Neural crest cell (in vitro differentiated cells): ENCODE measurements at regions not wholly inside any gene's neighbourhood (a gene's known extent, or its start where the extent isn't known, plus 50 kb on each side); places are given as distances from the start of the nearest gene placed in this dataset.

ENCODE experiments used
- DNase-seq: peaks from one replicate; pipeline ENCODE4 v3.0.0; 2021; ENCODE audit warnings: low read depth, mixed read lengths, low spot score
- H3K27ac Mint-ChIP-seq: one replicate; pipeline ENCODE4 v1.8.0; 2021; ENCODE audit warnings: mild to moderate bottlenecking, mixed read lengths; ENCODE audit not compliant: unreplicated experiment
- H3K27me3 Mint-ChIP-seq: 2 replicates; pipeline ENCODE4 v1.8.0; 2021; ENCODE audit warnings: low read depth, mild to moderate bottlenecking, mixed read lengths
- H3K36me3 Mint-ChIP-seq: 2 replicates; pipeline ENCODE4 v1.8.0; 2021; ENCODE audit warnings: low read depth, mild to moderate bottlenecking, mixed read lengths
- H3K4me1 Mint-ChIP-seq: 2 replicates; pipeline ENCODE4 v1.8.0; 2021; ENCODE audit warnings: mixed read lengths
- H3K4me3 Mint-ChIP-seq: one replicate; pipeline ENCODE4 v1.8.0; 2021; ENCODE audit warnings: mild to moderate bottlenecking, mixed read lengths
- H3K9me3 Mint-ChIP-seq: 2 replicates; pipeline ENCODE4 v1.8.0; 2021; ENCODE audit warnings: mixed read lengths
- TF ChIP-seq, protein P1 (sequence below): fragments of 200-600 bp; sonication (generic); conservative IDR thresholded peaks from 2 replicates; pipeline ENCODE4 v1.5.0; 2021; ENCODE audit warnings: antibody characterized with exemption, mild to moderate bottlenecking

DNA sequence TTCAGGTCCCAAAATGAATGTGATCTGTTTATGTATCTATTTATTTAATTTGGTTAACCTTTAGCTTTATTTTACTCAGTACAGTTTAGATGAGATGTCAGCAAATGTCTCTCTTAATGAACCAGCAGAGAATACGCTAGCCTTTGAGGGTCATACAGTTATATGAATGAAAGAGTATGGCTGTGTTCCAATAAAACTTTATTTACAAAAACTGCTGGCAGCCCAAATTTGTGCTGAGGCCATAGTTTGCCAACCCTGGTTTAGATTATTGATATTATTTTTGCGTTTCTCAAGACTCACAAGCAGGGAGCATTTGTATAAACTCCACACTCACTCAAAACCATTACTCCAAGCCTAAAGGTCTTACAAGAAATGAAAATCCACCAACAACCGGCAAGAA is 323.4 kb upstream of the NRP1 start:
- Mint-ChIP-seq H3K36me3 (peaks cover 5% of the 10 kb centered on the region), H3K27ac (no peak overlapping the region), H3K9me3 (peaks cover 5% of the 10 kb centered on the region), H3K4me3 (no peak overlapping the region), H3K4me1 (peaks cover 49% of the 10 kb centered on the region), H3K27me3 (no peaks in the 10 kb centered on the region)
- no peak for DNase-seq
- TF ChIP-seq, protein P1, sequence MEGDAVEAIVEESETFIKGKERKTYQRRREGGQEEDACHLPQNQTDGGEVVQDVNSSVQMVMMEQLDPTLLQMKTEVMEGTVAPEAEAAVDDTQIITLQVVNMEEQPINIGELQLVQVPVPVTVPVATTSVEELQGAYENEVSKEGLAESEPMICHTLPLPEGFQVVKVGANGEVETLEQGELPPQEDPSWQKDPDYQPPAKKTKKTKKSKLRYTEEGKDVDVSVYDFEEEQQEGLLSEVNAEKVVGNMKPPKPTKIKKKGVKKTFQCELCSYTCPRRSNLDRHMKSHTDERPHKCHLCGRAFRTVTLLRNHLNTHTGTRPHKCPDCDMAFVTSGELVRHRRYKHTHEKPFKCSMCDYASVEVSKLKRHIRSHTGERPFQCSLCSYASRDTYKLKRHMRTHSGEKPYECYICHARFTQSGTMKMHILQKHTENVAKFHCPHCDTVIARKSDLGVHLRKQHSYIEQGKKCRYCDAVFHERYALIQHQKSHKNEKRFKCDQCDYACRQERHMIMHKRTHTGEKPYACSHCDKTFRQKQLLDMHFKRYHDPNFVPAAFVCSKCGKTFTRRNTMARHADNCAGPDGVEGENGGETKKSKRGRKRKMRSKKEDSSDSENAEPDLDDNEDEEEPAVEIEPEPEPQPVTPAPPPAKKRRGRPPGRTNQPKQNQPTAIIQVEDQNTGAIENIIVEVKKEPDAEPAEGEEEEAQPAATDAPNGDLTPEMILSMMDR: no peak

DNA sequence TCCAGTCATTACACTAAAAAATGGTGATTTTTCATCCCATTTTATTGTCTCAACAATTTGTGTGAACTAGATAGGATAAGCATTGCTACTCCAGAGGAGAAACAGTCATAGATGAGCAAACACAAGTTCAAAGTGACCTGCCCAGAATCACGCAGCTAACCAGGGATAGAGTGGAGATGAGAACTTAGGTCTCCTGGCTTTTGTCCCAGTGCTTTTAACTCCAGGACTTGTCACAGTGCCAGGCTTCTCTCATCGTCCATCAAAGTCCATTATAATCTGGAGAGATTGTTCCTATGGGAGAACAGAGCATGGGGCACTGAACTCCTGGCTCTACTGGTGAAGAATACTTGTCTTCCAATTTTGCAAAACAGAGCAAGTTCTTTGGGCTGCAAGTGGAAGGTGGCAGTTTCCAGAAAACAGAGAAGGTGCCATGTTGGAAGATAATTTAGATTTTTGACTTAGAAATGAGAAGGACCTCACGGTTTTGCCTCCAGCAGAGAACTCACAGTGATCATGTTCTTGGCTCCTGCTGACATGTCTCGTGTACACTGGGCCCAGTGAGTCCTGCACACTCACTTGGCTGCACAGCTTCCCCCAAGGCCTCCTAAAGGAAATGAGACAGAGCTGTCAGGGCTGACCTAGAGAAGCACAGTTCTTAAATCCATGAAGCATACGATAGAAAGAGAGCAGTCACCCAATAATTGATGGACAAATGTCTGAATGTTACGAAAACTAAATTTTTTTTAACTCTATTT is 322.9 kb upstream of the NRP1 start:
- TF ChIP-seq, protein P1: no peak
- Mint-ChIP-seq H3K4me3 (no peak overlapping the region), H3K36me3 (peaks cover 9% of the 10 kb centered on the region), H3K27me3 (no peaks in the 10 kb centered on the region), H3K4me1 (peaks cover 44% of the 10 kb centered on the region), H3K27ac (no peak overlapping the region), H3K9me3 (peaks cover 10% of the 10 kb centered on the region)
- DNase-seq: no peak

- H3K4me1 Mint-ChIP-seq: peaks cover 31% of the 10 kb centered on the region
- no peaks in the 10 kb centered on the region for H3K27me3 Mint-ChIP-seq
- no peak for DNase-seq
- H3K27ac Mint-ChIP-seq: no peak overlapping the region
- no peak overlapping the region for H3K4me3 Mint-ChIP-seq
- peaks cover 10% of the 10 kb centered on the region for H3K36me3 Mint-ChIP-seq
- TF ChIP-seq, protein P1: no peak
- H3K9me3 Mint-ChIP-seq: peaks cover 12% of the 10 kb centered on the region
Measured at GRCh38 chr10:33655921-33656320, 321.5 kb upstream of the NRP1 start.

- H3K9me3 Mint-ChIP-seq: peaks cover 12% of the 10 kb centered on the region
- no peak overlapping the region for H3K27ac Mint-ChIP-seq
- TF ChIP-seq, protein P1: no peak
- H3K36me3 Mint-ChIP-seq: peaks cover 10% of the 10 kb centered on the region
- no peak for DNase-seq
- H3K4me1 Mint-ChIP-seq: peaks cover 24% of the 10 kb centered on the region
- H3K27me3 Mint-ChIP-seq: no peaks in the 10 kb centered on the region
- no peak overlapping the region for H3K4me3 Mint-ChIP-seq
Measured at GRCh38 chr10:33655165-33655815, 320.8 kb upstream of the NRP1 start.

DNA sequence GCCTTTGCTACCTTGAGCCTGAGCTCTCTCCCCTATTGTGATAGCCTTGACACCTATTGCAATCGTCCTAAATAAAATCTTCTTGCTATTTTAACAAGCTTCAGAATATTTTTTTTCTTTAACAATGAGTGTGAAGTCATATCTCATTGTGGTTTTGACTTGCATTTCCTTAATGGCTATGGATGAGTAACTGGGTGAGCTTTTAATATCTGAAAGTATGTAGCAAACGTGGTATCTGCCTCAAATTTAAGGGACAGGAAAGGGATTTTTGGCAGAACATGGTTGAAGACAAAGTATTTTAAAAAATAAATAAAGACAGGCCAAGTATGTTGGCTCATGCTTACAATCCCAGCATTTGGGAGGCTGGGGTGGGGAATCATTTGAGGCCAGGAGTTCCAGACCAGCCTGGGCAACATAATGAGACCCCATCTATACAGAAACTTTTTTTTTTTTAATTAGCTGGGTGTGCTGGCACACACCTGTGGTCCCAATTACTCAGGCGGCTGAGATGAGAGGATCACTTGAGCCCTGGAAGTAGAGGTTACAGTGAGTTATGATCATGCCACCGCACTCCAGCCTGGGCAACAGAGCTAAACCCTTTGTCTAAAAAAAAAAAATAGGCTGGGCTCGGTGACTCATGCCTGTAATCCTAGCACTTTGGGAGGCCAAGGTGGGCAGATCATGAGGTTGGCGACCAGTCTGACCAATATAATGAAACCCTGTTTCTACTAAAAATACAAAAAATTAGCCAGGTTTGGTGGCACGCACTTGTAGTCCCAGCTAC is 319.3 kb upstream of the NRP1 start:
- no peak for DNase-seq
- Mint-ChIP-seq H3K9me3 (peaks cover 15% of the 10 kb centered on the region), H3K27me3 (no peaks in the 10 kb centered on the region), H3K4me1 (peaks cover 9% of the 10 kb centered on the region), H3K36me3 (peaks cover 10% of the 10 kb centered on the region), H3K27ac (no peak overlapping the region), H3K4me3 (no peak overlapping the region)
- TF ChIP-seq, protein P1: no peak
